ENCODE measurements at regions not wholly inside any gene's neighbourhood (a gene's known extent, or its start where the extent isn't known, plus 50 kb on each side); places are given as distances from the start of the nearest gene placed in this dataset.

- FAIRE-seq = no peak
These were observed 79.8 kb upstream of the ATP8A1 start for GRCh38 chr4:42736527-42737195.

- no peak for FAIRE-seq
These were observed 76.5 kb upstream of the ATP8A1 start for GRCh38 chr4:42733380-42733779.

GRCh38 chr4:42732776-42733175, 75.9 kb upstream of the ATP8A1 start:
- no peak for FAIRE-seq

GRCh38 chr4:42729505-42730237, 72.8 kb upstream of the ATP8A1 start:
- no peak for FAIRE-seq

GRCh38 chr4:42724451-42724850, 67.5 kb upstream of the ATP8A1 start:
- FAIRE-seq = no peak

GRCh38 chr4:42720533-42720932, 63.6 kb upstream of the ATP8A1 start:
- FAIRE-seq = no peak

GRCh38 chr4:42719257-42719656, 62.4 kb upstream of the ATP8A1 start:
- FAIRE-seq = no peak

- no peak for FAIRE-seq
These were observed 61.4 kb upstream of the ATP8A1 start for GRCh38 chr4:42718336-42718735.

GRCh38 chr4:42716996-42717395, 60.1 kb upstream of the ATP8A1 start:
- FAIRE-seq = no peak

GRCh38 chr4:42715807-42716482, 59.0 kb upstream of the ATP8A1 start:
- FAIRE-seq = no peak

GRCh38 chr4:42713391-42713790, 56.5 kb upstream of the ATP8A1 start:
- FAIRE-seq = no peak

- no peak for FAIRE-seq
These were observed 55.9 kb upstream of the ATP8A1 start for GRCh38 chr4:42712854-42713253.

GRCh38 chr4:42711496-42711895, 54.6 kb upstream of the ATP8A1 start:
- FAIRE-seq = no peak

GRCh38 chr4:42710761-42711160, 53.9 kb upstream of the ATP8A1 start:
- FAIRE-seq = no peak

GRCh38 chr4:42710329-42710728, 53.4 kb upstream of the ATP8A1 start:
- peak; percentile 30 for FAIRE-seq

- FAIRE-seq = no peak
These were observed 52.6 kb upstream of the ATP8A1 start for GRCh38 chr4:42709392-42710065.

- no peak for FAIRE-seq
These were observed 51.7 kb upstream of the ATP8A1 start for GRCh38 chr4:42708625-42709024.
